ENCODE measurements at regions not wholly inside any gene's neighbourhood (a gene's known extent, or its start where the extent isn't known, plus 50 kb on each side); places are given as distances from the start of the nearest gene placed in this dataset.

- H3K9ac ChIP-seq (ENCODE audit: insufficient read depth, low read depth, low read length), result no peak overlapping the region
- no peak overlapping the region for H2AFZ ChIP-seq (ENCODE audit: low read length)
- no peak overlapping the region for H3K4me3 ChIP-seq (replicated peaks in 1 of 3; ENCODE audit: insufficient read depth in 1 of 3, low read depth in 2 of 3, low read length in 3 of 3)
- no peak for ATAC-seq
- H3K9me3 ChIP-seq (ENCODE audit: low read length), result no peaks in the 10 kb centered on the region
- POLR2A ChIA-PET, result no interaction called here
- H3K79me2 ChIP-seq (ENCODE audit: insufficient read depth, low read length), result no peaks in the 10 kb centered on the region
- no peak overlapping the region for H3K27ac ChIP-seq (ENCODE audit: extremely low read length, insufficient read depth, low read length)
- no peak overlapping the region for H3K4me2 ChIP-seq (ENCODE audit: low read depth, low read length)
- CTCF ChIA-PET (ENCODE audit: low intra/inter-chr PET ratio, low total read pairs), result no interaction called here
- no peaks in the 10 kb centered on the region for H3K4me1 ChIP-seq (ENCODE audit: insufficient read depth, low read length)
- no peak for FAIRE-seq
- no peaks in the 10 kb centered on the region for H4K20me1 ChIP-seq (ENCODE audit: insufficient read depth, low read length)
- intact Hi-C loops (cut with micrococcal nuclease; ENCODE audit: unreplicated experiment) (no loop called here), in situ Hi-C loops (cut with HindIII; ENCODE audit: extremely low pct_ligation_motif_present, low pct_unique_long_range_greater_than_20kb) (no loop called here)
- BruUV-seq (replicated peaks), result no TSS peak
- H3K36me3 ChIP-seq (replicated peaks in 1 of 2; ENCODE audit: control insufficient read depth in 1 of 2, insufficient read depth in 2 of 2, low read length in 2 of 2), result no peaks in the 10 kb centered on the region
- no peak for DNase-seq (ENCODE audit: low spot score)
- H3K27me3 ChIP-seq (ENCODE audit: control insufficient read depth in 1 of 2, insufficient read depth in 2 of 2, low read length in 2 of 2), result no peaks in the 10 kb centered on the region
- TF ChIP-seq PHF8 (CRISPR knock-in tag; IDR thresholded peaks at IDR 0.05) (no peak), NFYB (CRISPR knock-in tag; IDR thresholded peaks at IDR 0.05) (no peak), RAD51 (IDR thresholded peaks at IDR 0.05; ENCODE audit: borderline replicate concordance) (no peak), CTCF (CRISPR knock-in tag; IDR thresholded peaks at IDR 0.05) (no peak), MED13 (CRISPR knock-in tag; IDR thresholded peaks at IDR 0.05) (no peak), ZMYM2 (CRISPR knock-in tag; IDR thresholded peaks at IDR 0.05) (no peak), PRDM10 (CRISPR knock-in tag; IDR thresholded peaks at IDR 0.05; ENCODE audit: low read depth) (no peak), ISL2 (CRISPR knock-in tag; IDR thresholded peaks at IDR 0.05) (no peak), ZNF143 (CRISPR knock-in tag; IDR thresholded peaks at IDR 0.05) (no peak), AGO2 (optimal IDR thresholded peaks at IDR 0.05; ENCODE audit: low read depth, low read length) (no peak), ZBTB4 (CRISPR knock-in tag; IDR thresholded peaks at IDR 0.05; ENCODE audit: borderline replicate concordance) (no peak), ZNF333 (CRISPR knock-in tag; IDR thresholded peaks at IDR 0.05; ENCODE audit: borderline replicate concordance) (no peak), TRIM22 (IDR thresholded peaks at IDR 0.05) (no peak), AKAP8 (CRISPR knock-in tag; IDR thresholded peaks at IDR 0.05) (no peak)
These were observed 151.8 kb upstream of the NT5C1B start for GRCh38 chr2:18741191-18741590.
